ELF-1 (cell line): ENCODE measurements at regions not wholly inside any gene's neighbourhood (a gene's known extent, or its start where the extent isn't known, plus 50 kb on each side); places are given as distances from the start of the nearest gene placed in this dataset.
"Not testable (repeated sequence)": the region's sequence is repeated elsewhere in the genome, so short reads cannot be mapped to it uniquely, and the experiment has no call there.

Source experiments
- DNase-seq: peaks from one replicate; pipeline ENCODE4 v3.0.0-alpha.2; 2016; ENCODE audit warnings: low read depth, low spot score

DNA sequence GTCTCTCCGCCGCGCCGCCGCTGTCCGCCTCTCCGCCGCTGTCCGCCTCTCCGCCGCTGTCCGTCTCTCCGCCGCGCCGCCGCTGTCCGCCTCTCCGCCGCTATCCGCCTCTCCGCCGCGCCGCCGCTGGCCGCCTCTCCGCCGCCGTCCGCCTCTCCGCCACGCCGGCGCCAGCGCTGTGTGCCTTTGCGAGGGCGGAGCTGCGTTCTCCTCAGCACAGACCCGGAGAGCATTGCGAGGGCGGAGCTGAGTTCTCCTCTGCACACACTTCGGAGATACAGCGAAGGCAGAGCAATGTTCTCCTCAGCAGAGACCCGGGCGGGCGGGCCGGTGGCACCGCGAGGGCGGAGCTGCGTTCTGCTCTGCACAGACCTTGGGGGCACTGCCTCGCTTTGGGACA is 327.4 kb upstream of the PLGLB1 start:
- DNase-seq = peak; percentile 11

DNA sequence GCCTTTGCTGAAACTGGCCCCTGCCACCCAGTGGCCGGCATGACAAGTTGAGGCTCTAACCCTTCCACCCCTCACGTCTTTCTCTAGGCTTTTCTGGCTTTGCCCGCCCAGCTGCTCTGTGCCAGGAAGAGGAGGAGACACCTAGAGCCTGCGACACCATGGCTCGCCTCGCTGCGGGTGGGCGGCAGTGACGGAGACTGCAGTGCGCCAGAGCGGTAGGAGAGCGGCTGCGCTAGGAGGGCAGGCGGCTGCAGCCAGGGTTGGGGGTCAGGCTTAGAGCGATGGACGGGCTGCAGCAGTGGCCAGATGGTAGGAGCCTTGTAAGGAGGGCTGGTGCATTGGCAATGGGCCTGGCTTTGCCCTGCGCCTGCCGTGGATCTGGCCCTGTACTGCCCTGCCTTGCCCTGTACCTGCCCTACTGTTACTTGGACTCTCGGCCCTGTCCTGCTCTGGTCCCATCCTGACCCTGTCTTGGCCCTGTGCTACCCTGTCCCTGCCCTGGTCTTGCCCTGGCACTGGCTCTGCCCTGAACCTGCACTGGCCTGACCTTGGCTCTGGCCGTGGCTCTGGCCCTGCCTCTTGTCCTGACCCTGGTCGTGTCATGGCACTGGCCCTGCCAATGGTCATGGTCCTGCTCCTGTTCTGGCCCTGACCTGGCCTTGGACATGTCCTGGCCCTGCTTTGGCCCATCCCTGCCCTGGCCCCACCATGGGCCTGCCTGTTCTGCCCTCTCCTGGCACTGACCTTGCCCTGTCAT is 330.7 kb upstream of the PLGLB1 start:
- DNase-seq = not testable (repeated sequence)

DNA sequence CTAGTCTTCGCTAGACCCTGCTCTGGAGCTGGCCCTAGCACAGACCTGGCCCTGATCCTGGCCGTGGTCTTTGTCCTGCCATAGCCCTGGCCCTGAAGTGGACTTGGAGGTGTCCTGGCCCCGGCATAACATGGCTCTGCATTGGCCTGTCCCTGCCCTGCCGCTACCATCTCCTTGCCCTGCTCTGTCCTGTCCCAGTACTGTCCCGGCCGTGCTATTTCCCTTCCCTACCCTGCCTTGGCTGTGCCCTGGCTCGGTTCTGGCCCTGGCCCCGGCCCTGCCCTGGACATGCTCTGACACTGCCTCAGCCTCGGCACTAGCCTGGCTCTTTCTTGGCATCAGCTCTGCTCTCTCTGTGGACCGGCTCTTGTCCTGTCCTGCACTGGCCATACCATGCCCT is 331.8 kb upstream of the PLGLB1 start:
- not testable (repeated sequence) for DNase-seq

DNA sequence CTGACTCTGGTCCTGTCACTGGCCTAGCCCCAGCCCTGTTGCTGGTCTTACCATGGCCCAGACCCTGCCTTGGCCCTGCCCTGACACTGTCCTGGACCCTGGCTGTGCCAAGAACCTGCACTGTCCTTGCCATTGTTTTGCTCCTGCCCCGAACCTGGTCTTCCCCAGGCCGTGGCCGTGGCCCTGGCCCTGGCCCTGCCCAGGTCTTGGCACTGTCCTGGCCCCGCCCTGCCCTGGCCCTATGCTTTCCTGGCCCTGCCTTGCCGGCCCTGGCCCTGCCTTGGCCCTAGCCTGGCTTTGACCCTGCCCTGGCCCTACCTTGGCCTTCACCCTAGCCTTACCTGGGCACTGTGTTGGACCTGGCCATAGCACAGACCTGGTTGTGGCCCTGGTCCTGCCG is 332.5 kb upstream of the PLGLB1 start:
- not testable (repeated sequence) for DNase-seq

DNA sequence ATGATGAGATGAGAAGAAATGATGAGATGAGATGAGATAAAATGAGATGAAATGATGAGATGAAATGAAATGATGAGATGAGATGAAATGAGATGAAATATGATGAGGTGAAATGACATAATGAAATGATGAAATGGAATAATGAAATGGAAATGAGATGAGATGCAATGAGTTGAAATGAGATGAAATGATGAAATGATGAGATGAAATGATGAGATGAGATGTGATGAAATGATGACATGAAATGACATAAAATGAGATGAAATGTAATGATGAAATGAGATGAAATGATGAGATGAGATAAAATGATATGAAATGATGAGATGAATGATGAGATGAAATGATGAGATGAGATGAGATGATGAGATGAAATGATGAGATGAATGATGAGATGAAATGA is 338.6 kb upstream of the PLGLB1 start:
- DNase-seq = not testable (repeated sequence)

DNA sequence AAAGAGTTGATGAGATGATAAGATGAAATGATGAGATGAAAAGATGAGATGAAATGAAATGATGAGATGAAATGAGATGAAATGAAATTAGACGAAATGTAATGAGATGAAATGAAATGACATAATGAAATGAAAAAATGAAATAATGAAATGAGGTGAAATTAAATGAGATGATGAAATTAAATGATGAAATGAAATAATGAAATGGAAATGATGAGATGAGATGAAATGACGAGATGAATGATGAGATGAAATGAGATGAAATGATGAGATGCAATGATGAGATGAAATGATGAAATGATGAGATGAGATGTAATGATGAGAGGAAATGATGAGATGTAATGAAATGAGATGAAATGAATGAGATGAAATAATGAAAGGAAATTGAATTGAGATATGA is 339.3 kb upstream of the PLGLB1 start:
- not testable (repeated sequence) for DNase-seq

DNA sequence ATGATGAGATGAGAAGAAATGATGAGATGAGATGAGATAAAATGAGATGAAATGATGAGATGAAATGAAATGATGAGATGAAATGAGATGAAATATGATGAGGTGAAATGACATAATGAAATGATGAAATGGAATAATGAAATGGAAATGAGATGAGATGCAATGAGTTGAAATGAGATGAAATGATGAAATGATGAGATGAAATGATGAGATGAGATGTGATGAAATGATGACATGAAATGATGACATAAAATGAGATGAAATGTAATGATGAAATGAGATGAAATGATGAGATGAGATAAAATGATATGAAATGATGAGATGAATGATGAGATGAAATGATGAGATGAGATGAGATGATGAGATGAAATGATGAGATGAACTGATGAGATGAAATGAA is 340.2 kb upstream of the PLGLB1 start:
- not testable (repeated sequence) for DNase-seq

DNA sequence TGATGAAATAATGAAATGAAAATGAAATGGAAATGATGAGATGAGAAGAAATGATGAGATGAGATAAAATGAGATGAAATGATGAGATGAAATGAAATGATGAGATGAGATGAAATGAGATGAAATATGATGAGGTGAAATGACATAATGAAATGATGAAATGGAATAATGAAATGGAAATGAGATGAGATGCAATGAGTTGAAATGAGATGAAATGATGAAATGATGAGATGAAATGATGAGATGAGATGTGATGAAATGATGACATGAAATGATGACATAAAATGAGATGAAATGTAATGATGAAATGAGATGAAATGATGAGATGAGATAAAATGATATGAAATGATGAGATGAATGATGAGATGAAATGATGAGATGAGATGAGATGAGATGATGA is 342.7 kb upstream of the PLGLB1 start:
- not testable (repeated sequence) for DNase-seq

DNA sequence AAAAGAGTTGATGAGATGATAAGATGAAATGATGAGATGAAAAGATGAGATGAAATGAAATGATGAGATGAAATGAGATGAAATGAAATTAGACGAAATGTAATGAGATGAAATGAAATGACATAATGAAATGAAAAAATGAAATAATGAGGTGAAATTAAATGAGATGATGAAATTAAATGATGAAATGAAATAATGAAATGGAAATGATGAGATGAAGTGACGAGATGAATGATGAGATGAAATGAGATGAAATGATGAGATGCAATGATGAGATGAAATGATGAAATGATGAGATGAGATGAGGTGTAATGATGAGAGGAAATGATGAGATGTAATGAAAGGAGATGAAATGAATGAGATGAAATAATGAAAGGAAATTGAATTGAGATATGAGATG is 343.4 kb upstream of the PLGLB1 start:
- not testable (repeated sequence) for DNase-seq

DNA sequence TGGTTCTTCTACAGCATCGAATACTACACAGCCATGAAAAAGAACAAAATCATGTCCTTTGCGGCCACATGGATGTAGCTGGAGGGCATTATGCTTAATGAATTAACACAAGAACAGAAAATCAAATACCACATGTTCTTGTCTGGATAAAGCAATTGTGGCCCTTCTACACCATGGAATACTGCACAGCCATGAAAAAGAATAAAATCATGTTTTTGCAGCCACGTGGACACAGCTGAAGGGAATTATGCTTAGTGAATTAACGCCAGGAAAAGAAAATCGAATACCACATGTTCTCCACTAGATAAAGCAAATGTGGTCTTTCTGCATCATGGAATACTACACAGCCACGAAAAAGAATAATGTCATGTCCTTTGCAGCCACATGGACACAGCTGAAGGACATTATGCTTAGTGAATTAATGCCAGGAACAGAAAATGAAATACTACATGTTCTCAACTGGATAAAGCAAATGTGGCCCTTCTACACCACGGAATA is 361.8 kb upstream of the PLGLB2 start:
- DNase-seq = not testable (repeated sequence)

DNA sequence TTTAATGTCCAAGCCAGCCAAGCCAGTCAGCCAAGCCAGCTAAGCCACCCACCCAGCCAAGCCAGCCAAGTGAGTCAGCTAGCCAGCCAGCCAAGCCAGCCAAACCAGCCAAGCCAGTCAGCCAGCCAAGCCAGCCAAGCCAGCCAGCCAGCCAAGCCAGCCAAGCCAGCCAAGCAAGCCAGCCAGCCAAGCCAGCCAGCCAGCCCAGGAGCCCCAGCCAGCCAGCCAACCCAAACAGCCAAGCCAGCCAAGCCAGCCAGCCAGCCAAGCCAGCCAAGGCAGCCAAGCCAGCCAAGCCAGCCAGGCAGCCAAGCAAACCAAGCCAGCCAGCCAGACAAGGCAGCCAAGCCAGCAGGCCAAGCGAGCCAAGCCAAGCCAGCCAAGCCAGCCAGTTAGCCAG is 352.1 kb upstream of the PLGLB2 start:
- DNase-seq = not testable (repeated sequence)

DNA sequence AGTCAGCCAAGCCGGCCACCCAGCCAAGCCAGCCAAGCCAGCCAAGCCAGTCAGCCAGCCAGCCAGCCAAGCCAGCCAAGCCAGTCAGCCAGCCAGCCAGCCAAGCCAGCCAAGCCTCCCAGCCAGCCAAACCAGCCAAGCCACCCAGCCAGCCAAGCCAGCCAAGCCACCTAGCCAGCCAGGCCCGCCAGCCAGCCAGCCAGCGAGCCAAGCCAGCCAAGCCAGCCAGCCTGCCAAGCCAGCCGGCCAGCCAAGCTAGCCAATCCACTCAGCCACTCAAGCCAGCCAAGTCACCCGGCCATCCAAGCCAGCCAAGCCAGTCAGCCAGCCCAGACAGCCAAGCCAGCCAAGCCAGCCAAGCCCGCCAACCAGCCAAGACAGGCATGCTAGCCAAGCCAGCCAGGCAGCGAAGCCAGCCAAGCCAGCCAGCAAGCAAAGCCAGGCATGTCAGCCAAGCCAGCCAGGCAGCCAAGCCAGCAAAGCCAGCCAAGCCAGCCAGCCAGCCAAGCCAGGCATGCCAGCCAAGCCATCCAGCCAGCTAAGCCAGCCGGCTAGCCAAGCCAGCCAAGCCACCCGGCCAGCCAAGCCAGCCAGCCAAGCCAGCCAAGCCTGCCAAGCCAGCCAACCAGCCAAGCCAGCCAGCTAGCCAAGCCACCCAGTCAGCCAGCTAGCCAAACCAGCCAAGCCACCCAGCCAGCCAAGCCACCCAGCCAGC is 351.2 kb upstream of the PLGLB2 start:
- not testable (repeated sequence) for DNase-seq

DNA sequence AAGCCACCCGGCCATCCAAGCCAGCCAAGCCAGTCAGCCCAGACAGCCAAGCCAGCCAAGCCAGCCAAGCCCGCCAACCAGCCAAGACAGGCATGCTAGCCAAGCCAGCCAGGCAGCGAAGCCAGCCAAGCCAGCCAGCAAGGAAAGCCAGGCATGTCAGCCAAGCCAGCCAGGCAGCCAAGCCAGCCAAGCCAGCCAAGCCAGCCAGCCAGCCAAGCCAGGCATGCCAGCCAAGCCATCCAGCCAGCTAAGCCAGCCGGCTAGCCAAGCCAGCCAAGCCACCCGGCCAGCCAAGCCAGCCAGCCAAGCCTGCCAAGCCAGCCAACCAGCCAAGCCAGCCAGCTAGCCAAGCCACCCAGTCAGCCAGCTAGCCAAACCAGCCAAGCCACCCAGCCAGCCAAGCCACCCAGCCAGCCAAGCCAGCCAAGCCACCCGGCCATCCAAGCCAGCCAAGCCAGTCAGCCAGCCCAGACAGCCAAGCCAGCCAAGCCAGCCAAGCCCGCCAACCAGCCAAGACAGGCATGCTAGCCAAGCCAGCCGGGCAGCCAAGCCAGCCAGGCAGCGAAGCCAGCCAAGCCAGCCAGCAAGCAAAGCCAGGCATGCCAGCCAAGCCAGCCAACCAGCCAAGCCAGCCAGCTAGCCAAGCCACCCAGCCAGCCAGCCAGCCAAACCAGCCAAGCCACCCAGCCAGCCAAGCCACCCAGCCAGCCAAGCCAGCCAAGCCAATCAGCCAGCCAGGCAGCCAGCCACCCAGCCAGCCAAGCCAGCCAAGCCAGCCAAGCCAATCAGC is 350.4 kb upstream of the PLGLB2 start:
- DNase-seq = not testable (repeated sequence)

DNA sequence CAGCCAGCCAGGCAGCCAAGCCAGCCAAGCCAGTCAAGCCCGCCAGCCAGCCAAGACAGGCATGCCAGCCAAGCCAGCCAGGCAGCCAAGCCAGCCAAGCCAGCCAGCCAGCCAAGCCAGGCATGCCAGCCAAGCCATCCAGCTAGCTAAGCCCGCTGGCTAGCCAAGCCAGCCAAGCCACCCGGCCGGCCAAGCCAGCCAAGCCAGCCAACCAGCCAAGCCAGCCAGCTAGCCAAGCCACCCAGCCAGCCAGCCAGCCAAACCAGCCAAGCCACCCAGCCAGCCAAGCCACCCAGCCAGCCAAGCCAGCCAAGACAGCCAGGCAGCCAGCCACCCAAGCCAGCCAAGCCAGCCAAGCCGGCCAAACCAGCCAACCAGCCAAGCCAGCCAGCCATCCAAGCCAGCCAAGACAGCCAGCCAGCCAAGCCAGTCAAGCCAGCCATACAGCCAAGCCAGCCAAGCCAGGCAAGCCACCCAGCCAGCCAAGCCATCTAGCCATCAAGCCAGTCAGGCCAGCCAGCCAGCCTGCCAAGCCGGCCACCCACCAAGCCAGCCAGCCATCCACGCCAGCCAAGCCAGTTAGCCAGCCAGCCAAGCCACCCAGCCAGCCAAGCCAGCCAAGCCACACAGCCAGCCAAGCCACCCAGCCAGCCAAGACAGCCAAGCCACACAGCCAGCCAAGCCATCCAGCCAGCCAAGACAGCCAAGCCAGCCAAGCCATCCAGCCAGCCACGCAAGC is 349.2 kb upstream of the PLGLB2 start:
- not testable (repeated sequence) for DNase-seq

DNA sequence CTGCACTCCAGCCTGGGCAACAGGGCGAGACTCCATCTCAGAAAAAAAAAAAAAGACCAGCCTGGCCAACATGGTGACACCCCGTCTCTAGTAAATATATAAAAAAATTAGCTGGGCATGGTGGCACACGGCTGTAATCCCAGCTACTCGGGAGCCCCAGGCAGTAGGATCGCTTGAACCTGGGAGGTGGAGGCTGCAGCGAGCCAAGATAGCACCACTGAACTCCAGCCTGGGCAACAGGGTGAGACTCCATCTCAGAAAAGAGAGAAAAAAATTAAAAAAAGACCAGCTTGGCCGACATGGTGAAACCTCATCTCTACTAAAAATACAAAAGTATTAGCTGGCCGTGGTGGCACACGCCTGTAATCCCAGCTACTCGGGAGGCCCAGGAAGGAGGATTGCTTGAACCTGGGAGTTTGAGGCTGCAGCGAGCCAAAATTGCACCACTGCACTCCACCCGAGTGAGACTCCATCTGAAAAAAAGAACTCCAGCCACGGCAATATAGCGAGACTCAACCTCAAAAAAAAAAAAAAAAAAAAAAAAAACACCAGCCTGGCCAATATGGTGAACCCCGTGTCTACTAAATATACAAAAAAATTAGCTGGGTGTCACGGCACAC is 346.1 kb upstream of the PLGLB2 start:
- no peak for DNase-seq

DNA sequence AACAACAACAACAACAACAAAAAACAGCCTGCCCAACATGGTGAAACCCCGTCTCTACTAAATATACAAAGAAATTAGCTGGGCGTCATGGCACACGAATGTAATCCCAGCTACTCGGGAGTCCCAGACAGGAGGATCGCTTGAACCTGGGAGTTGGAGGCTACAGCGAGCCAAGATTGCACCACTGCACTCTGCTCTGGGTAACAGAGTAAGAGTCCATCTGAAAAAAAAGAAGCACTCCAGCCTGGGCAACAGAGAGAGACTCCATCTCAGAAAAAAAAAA is 344.1 kb upstream of the PLGLB2 start:
- DNase-seq = no peak

DNA sequence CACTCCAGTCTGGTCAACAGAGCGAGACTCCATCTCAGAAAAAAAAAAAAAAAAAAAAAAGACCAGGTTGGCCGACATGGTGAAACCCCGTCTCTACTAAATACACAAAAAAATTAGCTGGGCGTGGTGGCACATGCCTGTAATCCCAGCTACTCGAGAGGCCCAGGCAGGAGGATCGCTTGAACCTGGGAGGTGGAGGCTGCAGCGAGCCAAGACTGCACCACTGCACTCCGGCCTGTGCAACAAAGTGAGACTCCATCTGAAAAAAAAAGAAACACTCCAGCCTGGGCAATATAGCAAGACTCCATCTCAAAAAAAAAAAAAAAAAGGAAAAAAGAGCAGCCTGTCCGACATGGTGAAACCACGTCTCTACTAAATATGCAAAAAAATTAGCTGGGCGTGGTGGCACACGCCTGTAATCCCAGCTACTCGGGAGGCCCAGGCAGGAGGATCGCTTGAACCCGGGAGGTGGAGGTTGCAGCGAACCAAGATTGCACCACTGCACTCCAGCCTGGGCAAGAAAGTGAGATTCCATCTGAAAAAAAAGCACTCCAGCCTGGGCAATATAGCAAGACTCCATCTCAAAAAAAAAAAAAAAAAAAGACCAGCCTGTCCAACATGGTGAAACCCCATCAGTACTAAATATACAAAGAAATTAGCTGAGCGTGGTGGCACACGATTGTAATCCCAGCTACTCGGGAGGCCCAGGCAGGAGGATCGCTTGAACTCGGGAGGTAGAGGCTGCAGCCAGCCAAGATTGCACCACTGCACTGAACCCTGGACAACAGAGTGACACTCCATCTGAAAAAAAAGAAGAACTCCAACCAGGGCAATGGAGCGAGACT is 343.3 kb upstream of the PLGLB2 start:
- not testable (repeated sequence) for DNase-seq

DNA sequence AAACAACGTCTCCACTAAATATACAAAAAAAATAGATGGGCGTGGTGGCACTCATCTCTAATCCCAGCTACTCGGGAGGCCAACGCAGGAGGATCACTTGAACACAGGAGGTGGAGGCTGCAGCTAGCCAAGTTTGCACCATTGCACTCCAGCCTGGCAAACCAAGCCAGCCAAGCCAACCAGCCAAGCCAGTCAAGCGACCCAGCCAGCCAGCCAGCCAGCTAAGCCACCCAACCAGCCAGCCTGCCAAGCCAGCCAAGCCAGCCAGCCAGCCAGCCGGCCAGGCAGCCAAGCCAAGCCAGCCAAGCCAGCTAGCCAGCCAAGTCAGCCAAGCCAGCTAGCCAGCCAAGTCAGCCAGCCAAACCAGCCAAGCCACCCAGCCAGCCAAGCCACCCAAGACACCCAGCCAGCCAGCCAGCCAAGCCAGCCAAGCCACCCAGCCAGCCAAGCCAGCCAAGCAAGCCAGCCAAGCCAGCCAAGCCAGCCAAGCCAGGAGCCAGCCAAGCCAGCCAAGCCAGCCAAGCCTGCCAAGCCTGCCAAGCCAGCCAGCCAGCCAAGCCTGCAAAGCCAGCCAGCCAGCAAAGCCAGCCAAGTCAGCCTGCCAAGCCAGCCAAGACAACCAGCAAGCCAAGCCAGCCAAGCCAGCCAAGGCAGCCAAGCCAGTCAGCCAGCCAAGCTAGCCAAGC is 342.2 kb upstream of the PLGLB2 start:
- DNase-seq = not testable (repeated sequence)

DNA sequence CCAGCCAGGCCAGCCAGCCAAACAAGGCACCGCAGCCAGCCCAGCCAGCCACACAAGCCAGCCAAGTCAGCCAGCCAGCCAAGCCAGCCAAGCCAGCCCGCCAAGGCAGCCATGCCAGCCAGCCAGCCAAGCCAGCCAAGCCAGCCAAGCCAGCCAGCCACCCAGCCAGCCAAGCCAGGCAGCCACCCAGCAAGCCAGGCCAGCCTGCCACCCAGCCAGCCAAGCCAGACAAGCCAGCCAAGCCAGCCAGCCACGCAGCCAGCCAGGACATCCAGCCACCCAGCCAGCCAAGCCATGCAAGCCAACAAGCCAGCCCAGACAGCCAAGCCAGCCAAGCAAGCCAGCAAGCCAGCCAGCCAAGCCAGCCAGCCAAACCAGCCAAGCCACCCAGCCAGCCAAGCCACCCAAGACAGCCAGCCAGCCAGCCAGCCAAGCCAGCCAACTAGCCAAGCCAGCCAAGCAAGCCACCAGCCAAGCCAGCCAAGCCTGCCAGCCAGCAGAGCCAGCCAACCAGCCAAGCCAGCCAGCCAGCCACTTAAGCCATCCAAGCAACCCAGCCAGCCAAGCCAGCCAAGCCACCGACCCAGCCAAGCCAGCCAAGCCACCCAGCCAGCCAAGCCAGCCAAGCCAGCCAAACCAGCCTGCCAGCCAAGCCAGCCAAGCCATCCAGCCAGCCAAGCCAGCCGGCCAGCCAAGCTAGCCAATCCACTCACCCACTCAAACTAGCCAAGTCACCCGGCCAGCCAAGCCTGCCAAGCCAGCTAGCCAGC is 341.3 kb upstream of the PLGLB2 start:
- not testable (repeated sequence) for DNase-seq
